ENCODE measurements at regions not wholly inside any gene's neighbourhood (a gene's known extent, or its start where the extent isn't known, plus 50 kb on each side); places are given as distances from the start of the nearest gene placed in this dataset.

- H3K4me2 ChIP-seq (ENCODE audit: insufficient read depth, low read length) = no peak overlapping the region
- peaks cover 34% of the 10 kb centered on the region for H3K27me3 ChIP-seq (ENCODE audit: insufficient read depth, low read length, poor library complexity)
- no peak for ATAC-seq (ENCODE audit: insufficient read depth, low read depth)
- no peaks in the 10 kb centered on the region for H3K36me3 ChIP-seq (ENCODE audit: insufficient read depth, low read length)
- no peak overlapping the region for H3K9ac ChIP-seq (ENCODE audit: low read depth, low read length)
- H3K27ac ChIP-seq (ENCODE audit: low read length) = no peak overlapping the region
- no peaks in the 10 kb centered on the region for H3K4me1 ChIP-seq (ENCODE audit: insufficient read depth, low read length)
- no peak overlapping the region for H3K4me3 ChIP-seq (ENCODE audit: low read depth in 1 of 2, low read length in 2 of 2)
- TF ChIP-seq EZH2 (IDR thresholded peaks at IDR 0.05; ENCODE audit: borderline replicate concordance, low read depth, low read length, severe bottlenecking) (no peak), CTCF (IDR thresholded peaks at IDR 0.05; ENCODE audit: borderline replicate concordance, extremely low read depth, low read length, poor library complexity, severe bottlenecking) (no peak)
- H2AFZ ChIP-seq (ENCODE audit: low read depth, low read length) = no peak overlapping the region
- no peaks in the 10 kb centered on the region for H3K79me2 ChIP-seq (ENCODE audit: insufficient read depth, low read length)
- H3K9me3 ChIP-seq (ENCODE audit: insufficient read depth, low read length, severe bottlenecking) = no peaks in the 10 kb centered on the region
- no peaks in the 10 kb centered on the region for H4K20me1 ChIP-seq (ENCODE audit: insufficient read depth, low read length)
- no peak for DNase-seq
These were observed 73.2 kb upstream of the C16orf82 start for GRCh38 chr16:26993511-26993910.

GRCh38 chr16:26993963-26994362 is 72.8 kb upstream of the C16orf82 start:
- Histone ChIP-seq H3K4me1 (ENCODE audit: insufficient read depth, low read length) (no peaks in the 10 kb centered on the region), H4K20me1 (ENCODE audit: insufficient read depth, low read length) (no peaks in the 10 kb centered on the region), H3K4me2 (ENCODE audit: insufficient read depth, low read length) (no peak overlapping the region), H3K4me3 (ENCODE audit: low read depth in 1 of 2, low read length in 2 of 2) (no peak overlapping the region), H3K36me3 (ENCODE audit: insufficient read depth, low read length) (no peaks in the 10 kb centered on the region), H3K79me2 (ENCODE audit: insufficient read depth, low read length) (no peaks in the 10 kb centered on the region), H3K27me3 (ENCODE audit: insufficient read depth, low read length, poor library complexity) (peaks cover 34% of the 10 kb centered on the region), H2AFZ (ENCODE audit: low read depth, low read length) (no peak overlapping the region), H3K9ac (ENCODE audit: low read depth, low read length) (no peak overlapping the region), H3K27ac (ENCODE audit: low read length) (no peak overlapping the region), H3K9me3 (ENCODE audit: insufficient read depth, low read length, severe bottlenecking) (no peaks in the 10 kb centered on the region)
- no peak for DNase-seq
- no peak for TF ChIP-seq EZH2 (IDR thresholded peaks at IDR 0.05; ENCODE audit: borderline replicate concordance, low read depth, low read length, severe bottlenecking)
- TF ChIP-seq CTCF (IDR thresholded peaks at IDR 0.05; ENCODE audit: borderline replicate concordance, extremely low read depth, low read length, poor library complexity, severe bottlenecking) = no peak
- no peak for ATAC-seq (ENCODE audit: insufficient read depth, low read depth)

- peaks cover 38% of the 10 kb centered on the region for H3K27me3 ChIP-seq (ENCODE audit: insufficient read depth, low read length, poor library complexity)
- TF ChIP-seq CTCF (IDR thresholded peaks at IDR 0.05; ENCODE audit: borderline replicate concordance, extremely low read depth, low read length, poor library complexity, severe bottlenecking) (no peak), EZH2 (IDR thresholded peaks at IDR 0.05; ENCODE audit: borderline replicate concordance, low read depth, low read length, severe bottlenecking) (no peak)
- no peak overlapping the region for H3K27ac ChIP-seq (ENCODE audit: low read length)
- H2AFZ ChIP-seq (ENCODE audit: low read depth, low read length) = no peak overlapping the region
- H3K36me3 ChIP-seq (ENCODE audit: insufficient read depth, low read length) = no peaks in the 10 kb centered on the region
- DNase-seq (no peak), ATAC-seq (ENCODE audit: insufficient read depth, low read depth) (no peak)
- no peaks in the 10 kb centered on the region for H3K9me3 ChIP-seq (ENCODE audit: insufficient read depth, low read length, severe bottlenecking)
- H3K4me1 ChIP-seq (ENCODE audit: insufficient read depth, low read length) = no peaks in the 10 kb centered on the region
- H3K4me2 ChIP-seq (ENCODE audit: insufficient read depth, low read length) = no peak overlapping the region
- H4K20me1 ChIP-seq (ENCODE audit: insufficient read depth, low read length) = no peaks in the 10 kb centered on the region
- H3K9ac ChIP-seq (ENCODE audit: low read depth, low read length) = no peak overlapping the region
- H3K4me3 ChIP-seq (ENCODE audit: low read depth in 1 of 2, low read length in 2 of 2) = no peak overlapping the region
- no peaks in the 10 kb centered on the region for H3K79me2 ChIP-seq (ENCODE audit: insufficient read depth, low read length)
These were observed 71.2 kb upstream of the C16orf82 start for GRCh38 chr16:26995522-26995921.

GRCh38 chr16:27005386-27005785 is 61.3 kb upstream of the C16orf82 start:
- Histone ChIP-seq H3K27me3 (ENCODE audit: insufficient read depth, low read length, poor library complexity) (peaks cover 5% of the 10 kb centered on the region), H3K79me2 (ENCODE audit: insufficient read depth, low read length) (no peaks in the 10 kb centered on the region), H3K27ac (ENCODE audit: low read length) (no peak overlapping the region), H3K4me1 (ENCODE audit: insufficient read depth, low read length) (no peaks in the 10 kb centered on the region), H3K4me3 (ENCODE audit: low read depth in 1 of 2, low read length in 2 of 2) (no peak overlapping the region), H3K4me2 (ENCODE audit: insufficient read depth, low read length) (no peak overlapping the region), H3K9me3 (ENCODE audit: insufficient read depth, low read length, severe bottlenecking) (no peaks in the 10 kb centered on the region), H4K20me1 (ENCODE audit: insufficient read depth, low read length) (no peaks in the 10 kb centered on the region), H3K9ac (ENCODE audit: low read depth, low read length) (no peak overlapping the region), H3K36me3 (ENCODE audit: insufficient read depth, low read length) (no peaks in the 10 kb centered on the region), H2AFZ (ENCODE audit: low read depth, low read length) (no peak overlapping the region)
- no peak for ATAC-seq (ENCODE audit: insufficient read depth, low read depth)
- DNase-seq = no peak
- no peak for TF ChIP-seq CTCF (IDR thresholded peaks at IDR 0.05; ENCODE audit: borderline replicate concordance, extremely low read depth, low read length, poor library complexity, severe bottlenecking)
- no peak for TF ChIP-seq EZH2 (IDR thresholded peaks at IDR 0.05; ENCODE audit: borderline replicate concordance, low read depth, low read length, severe bottlenecking)

Data from DND-41 (cell line).